Omental fat pad (tissue), 3 donors: ENCODE measurements at regions not wholly inside any gene's neighbourhood (a gene's known extent, or its start where the extent isn't known, plus 50 kb on each side); places are given as distances from the start of the nearest gene placed in this dataset.

ENCODE experiments used
- ATAC-seq: fragments of 150-250 bp; one replicate; pipeline ENCODE4 v1.9.1; 2016; ENCODE audit warnings: mild to moderate bottlenecking, moderate library complexity; ENCODE audit not compliant: low FRiP score
- DNase-seq: peaks from one replicate; pipeline ENCODE4 v3.0.0-alpha.2; 2019; ENCODE audit warnings: low spot score
- CTCF ChIP-seq, 3 donors: fragments of 450-650 bp; IDR thresholded peaks; one replicate each; pipeline ENCODE4 v1.5.1; 2016 to 2017; ENCODE audit warnings: antibody characterized with exemption in 3 of 3, mild to moderate bottlenecking in 3 of 3, moderate library complexity in 2 of 3

- TF ChIP-seq CTCF (IDR thresholded peaks at IDR 0.05), result no peak
- peak; percentile 29 for ATAC-seq
- DNase-seq, result no peak
Measured at GRCh38 chr11:33941637-33942160, 49.8 kb upstream of the LMO2 start.
